WTC11 (cell line): ENCODE measurements at regions not wholly inside any gene's neighbourhood (a gene's known extent, or its start where the extent isn't known, plus 50 kb on each side); places are given as distances from the start of the nearest gene placed in this dataset.

Source experiments
- ATAC-seq: fragments of 200-7000 bp; cut with Tn5 transposase; 2 replicates; pipeline ENCODE4 v1.10.0; 2021; ENCODE audit warnings: mild to moderate bottlenecking, moderate library complexity
- CTCF ChIA-PET: fragments of 300-600 bp; sonication (Branson Sonifier 250); formaldehyde crosslinking; loops from one replicate; lab custom pipeline; 2021; ENCODE audit warnings: antibody characterized with exemption; lab: Charles Lee
- POLR2A ChIA-PET: fragments of 350-600 bp; sonication (Branson Sonifier 250); formaldehyde crosslinking; loops from one replicate; lab custom pipeline; 2021; ENCODE audit warnings: antibody characterized with exemption; lab: Charles Lee
- DNase-seq: peaks from one replicate; pipeline ENCODE4 v3.0.0; 2021; ENCODE audit warnings: low spot score
- H3K27ac Mint-ChIP-seq: 2 replicates; pipeline ENCODE4 v1.8.0; 2021; ENCODE audit warnings: mixed read lengths
- H3K27me3 Mint-ChIP-seq: 2 replicates; pipeline ENCODE4 v1.8.0; 2021; ENCODE audit warnings: low read depth, mild to moderate bottlenecking, moderate library complexity, mixed read lengths
- H3K36me3 Mint-ChIP-seq: 2 replicates; pipeline ENCODE4 v1.8.0; 2021; ENCODE audit warnings: mixed read lengths
- H3K4me1 Mint-ChIP-seq: 2 replicates; pipeline ENCODE4 v1.8.0; 2022; ENCODE audit warnings: mixed read lengths
- H3K4me3 Mint-ChIP-seq: 2 replicates; pipeline ENCODE4 v1.8.0; 2021; ENCODE audit warnings: mild to moderate bottlenecking, moderate library complexity, mixed read lengths
- H3K9me3 Mint-ChIP-seq: 2 replicates; pipeline ENCODE4 v1.8.0; 2021; ENCODE audit warnings: mixed read lengths
- ESRRA ChIP-seq: sonication (generic); formaldehyde crosslinking; IDR thresholded peaks from 2 replicates; pipeline ENCODE4 v1.8.1; 2022; ENCODE audit warnings: mild to moderate bottlenecking, missing genetic modification reagents, borderline replicate concordance
- ETV6 ChIP-seq: sonication (generic); formaldehyde crosslinking; IDR thresholded peaks from 2 replicates; pipeline ENCODE4 v1.8.1; 2022; ENCODE audit warnings: mild to moderate bottlenecking, missing genetic modification reagents
- FOXJ3 ChIP-seq: sonication (generic); formaldehyde crosslinking; IDR thresholded peaks from 2 replicates; pipeline ENCODE4 v1.9.0; 2021; ENCODE audit warnings: missing genetic modification reagents, mild to moderate bottlenecking, borderline replicate concordance
- GABPB1 ChIP-seq: sonication (generic); formaldehyde crosslinking; IDR thresholded peaks from 2 replicates; pipeline ENCODE4 v1.8.1; 2023; ENCODE audit warnings: mild to moderate bottlenecking, missing genetic modification reagents
- HMGA2 ChIP-seq: fragments of 250-450 bp; sonication (Bioruptor Pico); IDR thresholded peaks from 2 replicates; pipeline ENCODE4 v1.4.0; 2021; ENCODE audit warnings: mild to moderate bottlenecking, moderate library complexity
- IRF2 ChIP-seq: sonication (generic); formaldehyde crosslinking; IDR thresholded peaks from 2 replicates; pipeline ENCODE4 v1.8.0; 2022; ENCODE audit warnings: low read depth, missing genetic modification reagents, borderline replicate concordance
- KAT7 ChIP-seq: sonication (generic); formaldehyde crosslinking; IDR thresholded peaks from 2 replicates; pipeline ENCODE4 v1.8.1; 2023; ENCODE audit warnings: missing genetic modification reagents, mild to moderate bottlenecking, borderline replicate concordance
- NFATC4 ChIP-seq: fragments of 250-450 bp; sonication (Bioruptor Pico); IDR thresholded peaks from 2 replicates; pipeline ENCODE4 v1.9.0; 2021; ENCODE audit warnings: mild to moderate bottlenecking
- NR1H2 ChIP-seq: sonication (generic); formaldehyde crosslinking; IDR thresholded peaks from 2 replicates; pipeline ENCODE4 v1.9.0; 2021; ENCODE audit warnings: mild to moderate bottlenecking, moderate library complexity, missing genetic modification reagents
- NR3C1 ChIP-seq: sonication (generic); formaldehyde crosslinking; conservative IDR thresholded peaks from 2 replicates; pipeline ENCODE4 v1.8.1; 2023; ENCODE audit warnings: low read depth, mild to moderate bottlenecking, missing genetic modification reagents
- PRRX2 ChIP-seq: fragments of 250-450 bp; sonication (Bioruptor Pico); IDR thresholded peaks from 2 replicates; pipeline ENCODE4 v1.8.0; 2021; ENCODE audit warnings: mild to moderate bottlenecking
- SMAD3 ChIP-seq: sonication (generic); formaldehyde crosslinking; IDR thresholded peaks from 2 replicates; pipeline ENCODE4 v1.8.0; 2022; ENCODE audit warnings: missing genetic modification reagents, mild to moderate bottlenecking, borderline replicate concordance
- TCF7 ChIP-seq: sonication (generic); formaldehyde crosslinking; IDR thresholded peaks from 2 replicates; pipeline ENCODE4 v1.8.0; 2022; ENCODE audit warnings: mild to moderate bottlenecking, low read depth, missing genetic modification reagents, moderate library complexity
- TP53 ChIP-seq: sonication (generic); formaldehyde crosslinking; IDR thresholded peaks from 2 replicates; pipeline ENCODE4 v1.8.1; 2023; ENCODE audit warnings: mild to moderate bottlenecking, missing genetic modification reagents
- ZNF232 ChIP-seq: sonication (generic); formaldehyde crosslinking; IDR thresholded peaks from 2 replicates; pipeline ENCODE4 v1.8.0; 2022; ENCODE audit warnings: mild to moderate bottlenecking, missing genetic modification reagents
- ZNF423 ChIP-seq: fragments of 250-450 bp; sonication (Bioruptor Pico); IDR thresholded peaks from 2 replicates; pipeline ENCODE4 v2.1.2; 2022; ENCODE audit warnings: mild to moderate bottlenecking, moderate library complexity
- TF ChIP-seq, protein P1 (sequence below): sonication (generic); formaldehyde crosslinking; IDR thresholded peaks from 2 replicates; pipeline ENCODE4 v1.8.0; 2023; ENCODE audit warnings: missing genetic modification reagents, mild to moderate bottlenecking, borderline replicate concordance
- TF ChIP-seq, protein P2 (sequence below): fragments of 250-450 bp; sonication (Bioruptor Pico); conservative IDR thresholded peaks from 2 replicates; pipeline ENCODE4 v1.9.0; 2021; ENCODE audit warnings: mild to moderate bottlenecking
- TF ChIP-seq, protein P3 (sequence below): fragments of 200-600 bp; IDR thresholded peaks from 2 replicates; pipeline ENCODE4 v1.8.0; 2022; ENCODE audit warnings: antibody characterized with exemption

DNA sequence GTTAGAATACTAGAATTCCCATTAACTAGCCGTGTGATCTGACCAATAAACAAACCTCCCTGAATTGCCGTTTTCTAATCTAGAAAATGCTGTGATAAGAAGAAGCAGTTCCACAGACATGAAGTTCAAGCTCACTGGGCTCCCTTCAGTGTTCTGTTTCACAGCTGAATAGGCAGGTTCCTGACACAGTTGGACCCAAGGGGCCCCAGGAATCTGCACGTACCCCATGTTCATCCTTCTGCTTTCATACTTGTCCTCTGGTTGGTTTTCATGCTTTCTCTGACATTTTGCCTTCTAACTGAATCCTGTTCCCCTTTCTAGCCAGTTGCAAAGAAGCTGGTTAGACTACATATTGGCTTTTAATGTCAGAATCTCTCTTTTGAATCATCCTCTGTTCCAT is 374.1 kb upstream of the MAD2L1 start:
- CTCF ChIA-PET = no interaction called here

DNA sequence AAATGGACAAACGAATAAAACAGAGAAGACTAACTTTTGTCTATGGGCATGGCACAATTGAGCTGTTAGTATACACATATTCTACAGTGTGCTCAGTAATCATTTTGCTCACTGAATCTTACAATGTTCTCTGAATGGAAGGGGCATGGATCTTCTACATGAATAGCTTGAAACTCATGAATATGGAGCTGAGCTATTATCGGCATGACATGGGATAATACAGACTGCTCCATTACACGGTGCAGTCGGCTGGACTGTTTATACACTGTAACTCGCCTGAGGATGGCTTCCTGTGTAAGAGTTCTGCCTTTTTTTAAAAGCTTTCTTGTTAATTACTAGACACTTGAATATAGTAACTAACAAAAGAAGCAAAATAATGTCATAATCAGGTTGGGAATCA is 368.5 kb upstream of the MAD2L1 start:
- Mint-ChIP-seq H3K36me3 (no peaks in the 10 kb centered on the region), H3K9me3 (no peaks in the 10 kb centered on the region), H3K27me3 (no peaks in the 10 kb centered on the region), H3K27ac (no peak overlapping the region), H3K4me1 (peaks cover 3% of the 10 kb centered on the region; the same call in 1 of the 2 replicates), H3K4me3 (no peak overlapping the region)
- POLR2A ChIA-PET = no interaction called here
- ATAC-seq = no peak
- TF ChIP-seq HMGA2 (CRISPR knock-in tag) = no peak
- TF ChIP-seq NR1H2 = no peak
- no peak for TF ChIP-seq ZNF232 (CRISPR knock-in tag)
- CTCF ChIA-PET = no interaction called here
- DNase-seq = no peak

More for the DNA sequence above, 374.1 kb upstream of the MAD2L1 start:
- Mint-ChIP-seq H3K27ac (no peak overlapping the region), H3K36me3 (no peaks in the 10 kb centered on the region), H3K9me3 (no peaks in the 10 kb centered on the region), H3K4me1 (peaks cover 2% of the 10 kb centered on the region; the same call in 1 of the 2 replicates), H3K27me3 (no peaks in the 10 kb centered on the region), H3K4me3 (no peak overlapping the region)
- TF ChIP-seq, protein P1, sequence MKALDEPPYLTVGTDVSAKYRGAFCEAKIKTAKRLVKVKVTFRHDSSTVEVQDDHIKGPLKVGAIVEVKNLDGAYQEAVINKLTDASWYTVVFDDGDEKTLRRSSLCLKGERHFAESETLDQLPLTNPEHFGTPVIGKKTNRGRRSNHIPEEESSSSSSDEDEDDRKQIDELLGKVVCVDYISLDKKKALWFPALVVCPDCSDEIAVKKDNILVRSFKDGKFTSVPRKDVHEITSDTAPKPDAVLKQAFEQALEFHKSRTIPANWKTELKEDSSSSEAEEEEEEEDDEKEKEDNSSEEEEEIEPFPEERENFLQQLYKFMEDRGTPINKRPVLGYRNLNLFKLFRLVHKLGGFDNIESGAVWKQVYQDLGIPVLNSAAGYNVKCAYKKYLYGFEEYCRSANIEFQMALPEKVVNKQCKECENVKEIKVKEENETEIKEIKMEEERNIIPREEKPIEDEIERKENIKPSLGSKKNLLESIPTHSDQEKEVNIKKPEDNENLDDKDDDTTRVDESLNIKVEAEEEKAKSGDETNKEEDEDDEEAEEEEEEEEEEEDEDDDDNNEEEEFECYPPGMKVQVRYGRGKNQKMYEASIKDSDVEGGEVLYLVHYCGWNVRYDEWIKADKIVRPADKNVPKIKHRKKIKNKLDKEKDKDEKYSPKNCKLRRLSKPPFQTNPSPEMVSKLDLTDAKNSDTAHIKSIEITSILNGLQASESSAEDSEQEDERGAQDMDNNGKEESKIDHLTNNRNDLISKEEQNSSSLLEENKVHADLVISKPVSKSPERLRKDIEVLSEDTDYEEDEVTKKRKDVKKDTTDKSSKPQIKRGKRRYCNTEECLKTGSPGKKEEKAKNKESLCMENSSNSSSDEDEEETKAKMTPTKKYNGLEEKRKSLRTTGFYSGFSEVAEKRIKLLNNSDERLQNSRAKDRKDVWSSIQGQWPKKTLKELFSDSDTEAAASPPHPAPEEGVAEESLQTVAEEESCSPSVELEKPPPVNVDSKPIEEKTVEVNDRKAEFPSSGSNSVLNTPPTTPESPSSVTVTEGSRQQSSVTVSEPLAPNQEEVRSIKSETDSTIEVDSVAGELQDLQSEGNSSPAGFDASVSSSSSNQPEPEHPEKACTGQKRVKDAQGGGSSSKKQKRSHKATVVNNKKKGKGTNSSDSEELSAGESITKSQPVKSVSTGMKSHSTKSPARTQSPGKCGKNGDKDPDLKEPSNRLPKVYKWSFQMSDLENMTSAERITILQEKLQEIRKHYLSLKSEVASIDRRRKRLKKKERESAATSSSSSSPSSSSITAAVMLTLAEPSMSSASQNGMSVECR (CRISPR knock-in tag) = no peak
- TF ChIP-seq TP53 (CRISPR knock-in tag) (no peak), GABPB1 (no peak), NR3C1 (CRISPR knock-in tag) (no peak), ETV6 (no peak), KAT7 (CRISPR knock-in tag) (no peak), FOXJ3 (CRISPR knock-in tag) (no peak), ZNF423 (CRISPR knock-in tag) (no peak), SMAD3 (CRISPR knock-in tag) (no peak), NR1H2 (no peak), ESRRA (CRISPR knock-in tag) (no peak), IRF2 (CRISPR knock-in tag) (no peak), NFATC4 (no peak), PRRX2 (CRISPR knock-in tag) (no peak), TCF7 (CRISPR knock-in tag) (no peak)
- TF ChIP-seq, protein P2, sequence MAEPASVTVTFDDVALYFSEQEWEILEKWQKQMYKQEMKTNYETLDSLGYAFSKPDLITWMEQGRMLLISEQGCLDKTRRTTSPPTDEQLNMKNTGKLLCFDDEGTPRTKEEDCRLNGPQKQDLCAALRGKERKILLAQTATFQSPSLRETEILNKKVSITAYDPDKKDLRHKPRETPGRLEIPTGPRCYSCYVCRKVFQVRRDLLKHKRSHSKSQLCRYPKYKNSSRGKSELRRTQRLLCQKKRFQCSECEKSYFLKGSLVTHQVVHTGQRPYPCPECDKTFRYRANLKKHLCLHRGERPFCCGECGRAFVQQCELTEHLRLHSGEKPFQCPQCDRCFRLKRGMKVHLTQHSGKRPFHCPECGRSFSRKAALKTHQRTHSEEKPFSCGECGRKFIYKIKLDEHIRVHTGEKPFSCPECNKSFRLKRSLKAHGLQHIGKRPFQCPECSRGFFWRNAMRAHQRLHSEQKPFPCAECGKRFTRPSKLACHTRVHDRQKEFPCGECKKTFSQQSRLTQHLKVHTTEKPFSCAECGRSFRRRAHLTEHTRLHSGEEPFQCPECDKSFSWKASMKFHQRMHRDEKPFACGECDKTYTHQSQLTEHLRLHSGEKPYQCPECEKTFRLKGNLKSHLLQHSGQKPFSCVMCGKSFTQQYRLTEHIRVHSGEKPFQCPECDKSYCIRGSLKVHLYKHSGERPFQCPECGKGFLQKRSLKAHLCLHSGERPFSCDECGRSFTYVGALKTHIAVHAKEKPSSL = no peak
- TF ChIP-seq, protein P3, sequence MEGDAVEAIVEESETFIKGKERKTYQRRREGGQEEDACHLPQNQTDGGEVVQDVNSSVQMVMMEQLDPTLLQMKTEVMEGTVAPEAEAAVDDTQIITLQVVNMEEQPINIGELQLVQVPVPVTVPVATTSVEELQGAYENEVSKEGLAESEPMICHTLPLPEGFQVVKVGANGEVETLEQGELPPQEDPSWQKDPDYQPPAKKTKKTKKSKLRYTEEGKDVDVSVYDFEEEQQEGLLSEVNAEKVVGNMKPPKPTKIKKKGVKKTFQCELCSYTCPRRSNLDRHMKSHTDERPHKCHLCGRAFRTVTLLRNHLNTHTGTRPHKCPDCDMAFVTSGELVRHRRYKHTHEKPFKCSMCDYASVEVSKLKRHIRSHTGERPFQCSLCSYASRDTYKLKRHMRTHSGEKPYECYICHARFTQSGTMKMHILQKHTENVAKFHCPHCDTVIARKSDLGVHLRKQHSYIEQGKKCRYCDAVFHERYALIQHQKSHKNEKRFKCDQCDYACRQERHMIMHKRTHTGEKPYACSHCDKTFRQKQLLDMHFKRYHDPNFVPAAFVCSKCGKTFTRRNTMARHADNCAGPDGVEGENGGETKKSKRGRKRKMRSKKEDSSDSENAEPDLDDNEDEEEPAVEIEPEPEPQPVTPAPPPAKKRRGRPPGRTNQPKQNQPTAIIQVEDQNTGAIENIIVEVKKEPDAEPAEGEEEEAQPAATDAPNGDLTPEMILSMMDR = no peak
- ATAC-seq = no peak
- POLR2A ChIA-PET = no interaction called here
- DNase-seq = no peak
